GM19035 (cell line): ENCODE measurements at regions not wholly inside any gene's neighbourhood (a gene's known extent, or its start where the extent isn't known, plus 50 kb on each side); places are given as distances from the start of the nearest gene placed in this dataset.
"Not testable (repeated sequence)": the region's sequence is repeated elsewhere in the genome, so short reads cannot be mapped to it uniquely, and the experiment has no call there.

Source experiments
- ATAC-seq: cut with Tn5 transposase; IDR thresholded peaks from one replicate; pipeline ENCODE4 v1.9.1; 2021; ENCODE audit not compliant: unreplicated experiment

- no peak for ATAC-seq
Measured at GRCh38 chr7:94303695-94304094, 91.0 kb upstream of the COL1A2 start.

GRCh38 chr7:94304878-94305277 lies 89.8 kb upstream of the COL1A2 start:
- ATAC-seq, result no peak

DNA sequence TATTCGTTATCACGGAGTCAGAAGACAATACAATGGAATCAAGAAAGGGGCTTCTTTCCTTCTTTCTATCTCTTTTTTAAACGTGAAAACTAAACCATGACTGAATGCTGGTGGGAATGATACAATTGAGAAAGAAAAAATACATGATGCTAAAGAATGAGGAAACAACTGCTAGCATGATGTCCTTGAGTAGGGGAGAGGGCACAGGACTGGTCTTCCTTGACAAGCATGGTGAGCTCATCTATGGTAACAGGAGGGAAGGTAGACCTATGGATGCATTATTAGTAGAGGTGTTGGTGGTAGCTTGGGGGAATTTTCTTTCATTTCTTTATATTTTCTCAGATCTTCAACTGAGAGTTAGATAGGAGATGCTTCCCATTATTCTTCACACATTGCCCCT lies 88.9 kb upstream of the COL1A2 start:
- ATAC-seq, result no peak

GRCh38 chr7:94307399-94308048 lies 87.2 kb upstream of the COL1A2 start:
- ATAC-seq, result no peak

- no peak for ATAC-seq
Measured at GRCh38 chr7:94311515-94311914, 83.2 kb upstream of the COL1A2 start.

- no peak for ATAC-seq
Measured at GRCh38 chr7:94313926-94314325, 80.8 kb upstream of the COL1A2 start.

DNA sequence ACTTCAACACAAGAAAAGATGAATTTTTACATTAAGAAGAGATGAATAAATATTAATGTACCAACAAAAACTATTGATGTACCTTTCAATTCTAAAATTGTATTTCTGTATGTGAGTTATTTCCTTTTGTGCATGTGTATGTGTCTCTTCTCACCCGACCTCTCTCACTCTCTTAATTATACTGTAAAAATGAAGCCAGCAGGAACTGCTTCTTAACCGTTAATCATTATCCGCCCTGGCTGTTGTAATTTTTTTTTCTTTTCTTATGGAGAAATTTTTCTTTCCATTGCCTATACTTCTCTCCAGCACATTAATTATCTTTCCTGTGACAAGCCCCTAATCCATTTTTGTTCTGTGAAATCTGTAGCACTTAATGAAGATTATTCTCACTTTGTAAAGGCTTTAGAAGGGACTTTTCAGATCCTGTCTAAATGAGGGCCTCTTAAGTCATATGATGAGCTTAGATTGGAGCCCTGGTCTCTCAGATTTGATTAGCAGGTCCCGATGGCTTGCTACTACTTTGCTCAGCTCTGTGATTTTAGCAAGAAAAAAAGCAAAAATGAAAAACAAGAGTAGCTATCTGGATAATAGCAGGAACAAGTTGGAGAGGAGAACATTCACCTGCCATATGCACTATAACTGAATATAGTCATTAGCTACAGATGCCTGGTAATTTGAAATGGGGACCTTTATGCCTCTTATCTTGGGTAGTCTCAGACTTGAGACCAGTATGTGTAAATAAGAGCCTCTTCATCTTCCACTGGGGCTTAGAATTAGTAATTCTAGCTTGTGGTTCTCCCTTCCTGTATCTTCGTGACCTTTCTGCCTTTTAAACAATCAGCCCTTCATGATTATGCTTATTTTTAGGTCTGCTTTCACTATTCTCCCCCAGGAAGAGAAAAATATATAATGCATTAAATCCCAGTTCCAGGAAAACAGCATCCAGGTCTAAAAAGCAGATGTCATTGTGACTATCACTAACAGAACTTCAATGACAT lies 80.0 kb upstream of the COL1A2 start:
- ATAC-seq, result no peak

DNA sequence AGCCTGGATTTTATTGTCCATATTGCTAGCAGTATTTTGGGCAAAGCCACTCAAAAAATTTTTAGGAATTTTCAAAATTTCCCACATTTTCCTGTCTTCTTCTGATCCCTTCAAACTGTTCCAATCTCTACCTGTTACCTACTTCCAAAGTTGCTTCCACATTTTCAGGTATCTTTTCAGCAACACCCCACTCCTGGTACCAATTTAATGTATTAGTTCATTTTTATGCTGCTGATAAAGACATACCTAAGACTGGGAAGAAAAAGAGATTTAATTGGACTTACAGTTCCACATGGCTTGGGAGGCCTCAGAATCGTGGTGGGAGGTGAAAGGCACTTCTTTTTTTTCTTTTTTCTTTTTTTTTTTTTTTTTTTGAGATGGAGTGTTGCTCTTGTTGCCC lies 73.6 kb upstream of the COL1A2 start:
- ATAC-seq, result not testable (repeated sequence)

- ATAC-seq, result no peak
Measured at GRCh38 chr7:94323844-94324243, 70.9 kb upstream of the COL1A2 start.

DNA sequence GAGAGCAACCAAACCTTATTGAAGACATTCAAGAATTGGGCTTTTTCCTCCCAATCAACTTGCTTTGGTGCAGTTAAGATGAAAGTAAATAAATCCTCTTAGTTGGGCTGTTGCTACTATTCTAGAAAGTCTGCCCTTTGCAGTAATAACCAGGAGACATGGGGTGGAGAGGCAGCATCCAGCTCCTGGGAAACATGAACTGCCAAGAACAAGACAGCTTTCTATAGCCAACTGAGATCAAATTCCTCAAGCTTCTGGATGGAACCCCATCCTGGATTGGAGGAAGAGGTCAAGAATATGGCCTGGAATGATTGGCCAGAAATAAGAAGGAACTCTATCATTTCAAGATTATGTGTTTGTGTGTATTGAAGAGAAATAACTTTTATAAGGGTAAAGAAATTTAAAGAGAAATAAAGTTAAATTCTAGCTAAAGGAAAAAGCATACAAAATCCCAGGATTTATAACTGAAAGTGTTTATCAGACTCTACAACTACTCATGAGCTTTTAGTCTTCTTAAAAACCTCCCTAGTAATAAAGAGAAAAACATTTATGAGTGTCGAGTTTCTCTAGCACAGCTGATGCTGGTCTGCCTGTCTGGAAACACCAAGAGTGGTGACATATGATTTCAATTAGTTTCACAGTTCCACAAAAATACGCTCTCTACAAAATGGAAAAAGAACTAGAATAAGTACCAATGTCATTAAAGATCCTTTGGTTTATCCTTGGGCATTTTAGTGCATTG lies 70.1 kb upstream of the COL1A2 start:
- ATAC-seq, result no peak

- no peak for ATAC-seq
Measured at GRCh38 chr7:94325122-94325475, 69.6 kb upstream of the COL1A2 start.

- no peak for ATAC-seq
Measured at GRCh38 chr7:94330269-94331020, 64.2 kb upstream of the COL1A2 start.

GRCh38 chr7:94332571-94332970 lies 62.1 kb upstream of the COL1A2 start:
- no peak for ATAC-seq

DNA sequence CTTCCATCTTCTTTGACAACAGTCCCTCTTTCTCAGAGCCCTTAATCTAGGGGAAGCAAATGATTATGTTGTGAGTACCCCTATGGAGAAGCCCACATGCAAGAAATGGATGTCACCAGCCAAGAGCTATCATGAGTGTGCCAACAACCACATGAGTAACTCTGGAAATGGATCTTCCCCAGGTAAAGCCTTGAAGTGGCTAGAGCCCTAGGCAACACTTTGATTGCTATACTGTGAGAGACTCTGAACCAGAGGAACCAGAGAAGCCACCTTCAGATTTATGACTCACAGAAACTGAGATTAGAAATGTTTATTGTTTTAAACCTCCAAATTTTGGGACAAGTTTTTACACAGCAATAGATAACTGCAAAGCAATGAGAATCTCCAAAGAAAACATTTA lies 60.9 kb upstream of the COL1A2 start:
- ATAC-seq, result no peak

- ATAC-seq, result no peak
Measured at GRCh38 chr7:94335586-94335985, 59.1 kb upstream of the COL1A2 start.

- no peak for ATAC-seq
Measured at GRCh38 chr7:94336009-94336408, 58.7 kb upstream of the COL1A2 start.

DNA sequence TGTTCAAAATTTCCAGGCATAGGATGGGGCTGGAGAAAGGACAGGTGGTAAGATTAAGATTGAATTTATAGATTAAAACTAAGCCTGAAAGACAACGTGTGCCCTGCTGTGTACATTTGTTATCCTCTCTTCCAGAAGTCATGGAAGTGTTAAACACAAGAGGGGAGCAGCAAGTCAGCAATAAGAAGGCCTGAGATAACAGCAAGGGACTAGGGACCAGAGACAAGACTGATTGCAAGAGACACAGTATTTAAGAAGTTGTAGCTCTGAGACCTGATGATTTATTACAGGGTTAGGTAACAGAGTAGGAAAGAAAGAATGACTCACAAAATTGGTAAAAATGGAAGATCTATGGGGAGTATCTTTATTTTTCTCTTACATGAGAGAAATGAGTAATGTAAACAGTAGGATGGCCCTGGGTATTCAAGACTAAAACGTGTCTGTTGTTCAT lies 55.7 kb upstream of the COL1A2 start:
- no peak for ATAC-seq

GRCh38 chr7:94344826-94345225 lies 49.9 kb upstream of the COL1A2 start:
- ATAC-seq, result no peak
